ENCODE measurements at regions not wholly inside any gene's neighbourhood (a gene's known extent, or its start where the extent isn't known, plus 50 kb on each side); places are given as distances from the start of the nearest gene placed in this dataset.

DNA sequence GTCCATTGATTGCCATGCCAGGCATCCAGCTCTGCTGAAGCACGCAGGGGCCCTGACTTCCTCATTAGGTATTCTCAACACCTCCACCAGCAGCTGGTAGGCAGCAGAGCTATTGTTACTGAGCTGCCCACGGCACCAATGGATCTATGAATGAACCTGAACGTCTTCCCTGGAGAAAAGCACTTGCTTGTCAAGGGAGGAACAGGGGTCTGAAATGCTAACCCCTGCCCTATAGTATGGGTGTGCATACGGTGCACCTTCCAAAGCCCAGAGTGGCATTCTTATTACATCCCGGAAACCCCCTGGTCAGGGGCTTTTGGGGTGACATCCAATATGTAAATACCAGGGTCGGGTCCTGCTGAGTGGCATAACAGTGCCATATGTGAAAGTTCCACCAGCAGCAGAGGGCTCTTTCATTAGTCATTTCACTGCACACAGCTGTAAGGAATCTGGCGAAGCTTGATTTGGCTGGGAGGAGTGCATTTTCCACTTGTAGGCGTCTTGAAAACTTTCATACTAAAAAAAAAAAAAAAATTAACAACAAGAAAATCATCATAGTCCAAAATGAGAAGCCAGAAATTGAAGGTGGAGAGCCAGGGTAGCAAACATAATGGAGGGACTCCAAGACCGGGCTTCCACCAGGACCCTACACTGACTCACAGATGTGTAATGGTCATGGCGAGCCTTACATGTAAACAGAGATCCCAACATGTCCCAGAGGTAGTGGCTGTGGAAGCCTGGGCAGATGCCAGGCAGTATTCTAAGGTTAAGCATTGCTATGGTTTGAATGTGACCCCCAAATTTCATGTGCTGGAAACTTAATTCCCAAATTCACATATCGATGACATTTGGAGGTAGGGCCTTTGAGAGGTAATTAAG, 58.8 kb upstream of the PRDX6 start:
- intact Hi-C loops (cut with micrococcal nuclease; ENCODE audit: unreplicated experiment) (no loop called here), in situ Hi-C loops (cut with MboI) (loop anchor here (5.0 kb wide), 1 partner anchor 596 kb away; no protein-coding TSS in a partner anchor)
- Histone ChIP-seq H2AFZ (ENCODE audit: control insufficient read depth, low read depth, low read length) (peak overlapping the region; percentile 59), H4K20me1 (ENCODE audit: control insufficient read depth, insufficient read depth) (no peaks in the 10 kb centered on the region), H3K4me3 (peak overlapping the region; percentile 23; the same call in 1 of the 2 replicates), H3K36me3 (ENCODE audit: control insufficient read depth in 2 of 2, insufficient read depth in 2 of 2, low read length in 1 of 2) (no peaks in the 10 kb centered on the region), H3K4me1 (ENCODE audit: control insufficient read depth, insufficient read depth, low read length) (peaks cover 59% of the 10 kb centered on the region), H3K9ac (ENCODE audit: control insufficient read depth, insufficient read depth, low read length) (peak overlapping the region; percentile 71), H3K27me3 (replicated peaks in 1 of 2; ENCODE audit: control insufficient read depth in 2 of 2, insufficient read depth in 2 of 2, low read length in 1 of 2) (no peaks in the 10 kb centered on the region), H3K4me2 (ENCODE audit: control insufficient read depth, insufficient read depth) (peak overlapping the region; percentile 82), H3K79me2 (ENCODE audit: control insufficient read depth, insufficient read depth, low read length) (peaks cover 4% of the 10 kb centered on the region; the same call in 1 of the 2 replicates), H3K27ac (ENCODE audit: control insufficient read depth, insufficient read depth) (peak overlapping the region; percentile 92), H3K9me3 (replicated peaks; ENCODE audit: control insufficient read depth, insufficient read depth, low read length) (no peaks in the 10 kb centered on the region; the same call in 2 of the 3 replicates)
- ChIA-PET SMC1A (ENCODE audit: uncharacterized antibody, unreplicated experiment) (interaction anchor here (0.6 to 17.9 kb wide), 36 partner anchors 8 to 799 kb away, joined by 3 to 348 read pairs (median 5); partner anchors contain the start of genes GAS5, TNFSF4 and ZBTB37), RAD21 (ENCODE audit: unreplicated experiment) (interaction anchor here (0.6 to 7.6 kb wide), 31 partner anchors 9 to 674 kb away, joined by 3 to 105 read pairs (median 4); partner anchors contain the start of genes GAS5, KLHL20, TNFSF4 and ZBTB37), POLR2A (interaction anchor here (0.6 to 1.6 kb wide), 15 partner anchors 11 to 1285 kb away, joined by 3 to 5 read pairs (median 3); no protein-coding TSS in a partner anchor), CTCF (interaction anchor here (0.6 to 3.0 kb wide), 21 partner anchors 11 to 801 kb away, joined by 3 to 39 read pairs (median 6); partner anchors contain the start of genes CENPL, DARS2 and PRDX6)
- FAIRE-seq (no peak), DNase-seq (ENCODE audit: low read depth, low spot score) (peak; percentile 72), ATAC-seq (peak; percentile 49)
- BruUV-seq (replicated peaks) = no TSS peak
- WGBS (ENCODE audit: insufficient coverage, insufficient replicate concordance, low lambda C conversion rate, missing lambda C conversion rate) = 16% methylated on average over 11 of the region's 11 CpGs
- no peak for TF ChIP-seq RFX5 (IDR thresholded peaks at IDR 0.05; ENCODE audit: low read depth, low read length)
- TF ChIP-seq TCF3 (IDR thresholded peaks at IDR 0.05; ENCODE audit: borderline replicate concordance, insufficient read depth, low read depth, low read length) = peak; percentile 45; the same call in 1 of the 2 replicates
- no peak for TF ChIP-seq ZBED1 (IDR thresholded peaks at IDR 0.05; ENCODE audit: borderline replicate concordance)
- TF ChIP-seq NR2F1 (conservative IDR thresholded peaks at IDR 0.05) = peak; percentile 76
- TF ChIP-seq, protein P1, sequence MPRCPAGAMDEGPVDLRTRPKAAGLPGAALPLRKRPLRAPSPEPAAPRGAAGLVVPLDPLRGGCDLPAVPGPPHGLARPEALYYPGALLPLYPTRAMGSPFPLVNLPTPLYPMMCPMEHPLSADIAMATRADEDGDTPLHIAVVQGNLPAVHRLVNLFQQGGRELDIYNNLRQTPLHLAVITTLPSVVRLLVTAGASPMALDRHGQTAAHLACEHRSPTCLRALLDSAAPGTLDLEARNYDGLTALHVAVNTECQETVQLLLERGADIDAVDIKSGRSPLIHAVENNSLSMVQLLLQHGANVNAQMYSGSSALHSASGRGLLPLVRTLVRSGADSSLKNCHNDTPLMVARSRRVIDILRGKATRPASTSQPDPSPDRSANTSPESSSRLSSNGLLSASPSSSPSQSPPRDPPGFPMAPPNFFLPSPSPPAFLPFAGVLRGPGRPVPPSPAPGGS (IDR thresholded peaks at IDR 0.05; ENCODE audit: borderline replicate concordance, insufficient read depth, low read depth, low read length, poor library complexity, severe bottlenecking) = no peak
- TF ChIP-seq CREM (IDR thresholded peaks at IDR 0.05; ENCODE audit: low read depth) = peak; percentile 36; the same call in 1 of the 2 replicates
- peak; percentile 55; the same call in 1 of the 2 replicates for TF ChIP-seq PAX5 (IDR thresholded peaks at IDR 0.05; ENCODE audit: borderline replicate concordance, low read depth, low read length)
- TF ChIP-seq DPF2 (IDR thresholded peaks at IDR 0.05) = peak; percentile 67
- TF ChIP-seq TCF12 (IDR thresholded peaks at IDR 0.05; ENCODE audit: low read depth, low read length) = peak; percentile 53; the same call in 1 of the 2 replicates
- TF ChIP-seq SPI1 (IDR thresholded peaks at IDR 0.05; ENCODE audit: borderline replicate concordance, insufficient read depth, low read depth, low read length) = peak; percentile 80
- peak; percentile 30; the same call in 1 of the 2 replicates for TF ChIP-seq POLR2A (IDR thresholded peaks at IDR 0.05; ENCODE audit: low read depth, low read length)
- peak; percentile 35 for TF ChIP-seq MTA2 (IDR thresholded peaks at IDR 0.05; ENCODE audit: low read depth)
- TF ChIP-seq NRF1 (conservative IDR thresholded peaks at IDR 0.05; ENCODE audit: low read depth, low read length) = no peak
- TF ChIP-seq MEF2B (IDR thresholded peaks at IDR 0.05; ENCODE audit: partially characterized antibody, poor library complexity, severe bottlenecking) = no peak
- TF ChIP-seq ZNF384 (IDR thresholded peaks at IDR 0.05; ENCODE audit: borderline replicate concordance, low read depth, low read length) = peak; percentile 57
- TF ChIP-seq IRF4 (IDR thresholded peaks at IDR 0.05; ENCODE audit: low read depth, low read length) = 0 out of 2 replicates have a peak, but pooled peaks have one; percentile 14
- TF ChIP-seq, protein P2, sequence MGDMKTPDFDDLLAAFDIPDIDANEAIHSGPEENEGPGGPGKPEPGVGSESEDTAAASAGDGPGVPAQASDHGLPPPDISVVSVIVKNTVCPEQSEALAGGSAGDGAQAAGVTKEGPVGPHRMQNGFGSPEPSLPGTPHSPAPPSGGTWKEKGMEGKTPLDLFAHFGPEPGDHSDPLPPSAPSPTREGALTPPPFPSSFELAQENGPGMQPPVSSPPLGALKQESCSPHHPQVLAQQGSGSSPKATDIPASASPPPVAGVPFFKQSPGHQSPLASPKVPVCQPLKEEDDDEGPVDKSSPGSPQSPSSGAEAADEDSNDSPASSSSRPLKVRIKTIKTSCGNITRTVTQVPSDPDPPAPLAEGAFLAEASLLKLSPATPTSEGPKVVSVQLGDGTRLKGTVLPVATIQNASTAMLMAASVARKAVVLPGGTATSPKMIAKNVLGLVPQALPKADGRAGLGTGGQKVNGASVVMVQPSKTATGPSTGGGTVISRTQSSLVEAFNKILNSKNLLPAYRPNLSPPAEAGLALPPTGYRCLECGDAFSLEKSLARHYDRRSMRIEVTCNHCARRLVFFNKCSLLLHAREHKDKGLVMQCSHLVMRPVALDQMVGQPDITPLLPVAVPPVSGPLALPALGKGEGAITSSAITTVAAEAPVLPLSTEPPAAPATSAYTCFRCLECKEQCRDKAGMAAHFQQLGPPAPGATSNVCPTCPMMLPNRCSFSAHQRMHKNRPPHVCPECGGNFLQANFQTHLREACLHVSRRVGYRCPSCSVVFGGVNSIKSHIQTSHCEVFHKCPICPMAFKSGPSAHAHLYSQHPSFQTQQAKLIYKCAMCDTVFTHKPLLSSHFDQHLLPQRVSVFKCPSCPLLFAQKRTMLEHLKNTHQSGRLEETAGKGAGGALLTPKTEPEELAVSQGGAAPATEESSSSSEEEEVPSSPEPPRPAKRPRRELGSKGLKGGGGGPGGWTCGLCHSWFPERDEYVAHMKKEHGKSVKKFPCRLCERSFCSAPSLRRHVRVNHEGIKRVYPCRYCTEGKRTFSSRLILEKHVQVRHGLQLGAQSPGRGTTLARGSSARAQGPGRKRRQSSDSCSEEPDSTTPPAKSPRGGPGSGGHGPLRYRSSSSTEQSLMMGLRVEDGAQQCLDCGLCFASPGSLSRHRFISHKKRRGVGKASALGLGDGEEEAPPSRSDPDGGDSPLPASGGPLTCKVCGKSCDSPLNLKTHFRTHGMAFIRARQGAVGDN (IDR thresholded peaks at IDR 0.05) = peak; percentile 58
- no peak for TF ChIP-seq NFYA (IDR thresholded peaks at IDR 0.05; ENCODE audit: borderline replicate concordance, low read depth, low read length)

All from GM12878 (cell line).